ENCODE measurements at regions not wholly inside any gene's neighbourhood (a gene's known extent, or its start where the extent isn't known, plus 50 kb on each side); places are given as distances from the start of the nearest gene placed in this dataset.

- no peak overlapping the region for H3K27ac ChIP-seq
- no peak for ATAC-seq
- H3K36me3 ChIP-seq = no peaks in the 10 kb centered on the region
- no peak for TF ChIP-seq CTCF (IDR thresholded peaks at IDR 0.05)
- TF ChIP-seq POLR2A (IDR thresholded peaks at IDR 0.05) = no peak
- WGBS (ENCODE audit: insufficient coverage, low coverage, low lambda C conversion rate, missing lambda C conversion rate) = 46% methylated on average over 13 of the region's 13 CpGs
- no peak overlapping the region for H3K4me3 ChIP-seq
- no peaks in the 10 kb centered on the region for H3K4me1 ChIP-seq
- H3K9me3 ChIP-seq = no peaks in the 10 kb centered on the region
- intact Hi-C loops (cut with DNase I) = no loop called here
- no peaks in the 10 kb centered on the region for H3K27me3 ChIP-seq
- DNase-seq = no peak
Observed at GRCh38 chr11:31968461-31969358, 122.2 kb upstream of the RCN1 start.

- H3K4me3 ChIP-seq = no peak overlapping the region
- no peak for ATAC-seq
Observed at GRCh38 chr11:31967404-31968130, 123.3 kb upstream of the RCN1 start.

GRCh38 chr11:31966846-31967245 is 124.0 kb upstream of the RCN1 start:
- WGBS (ENCODE audit: insufficient coverage, low coverage, low lambda C conversion rate, missing lambda C conversion rate) = 55% methylated on average over 4 of the region's 9 CpGs
- no peak for TF ChIP-seq CTCF (IDR thresholded peaks at IDR 0.05)
- no peak for TF ChIP-seq POLR2A (IDR thresholded peaks at IDR 0.05)
- H3K27ac ChIP-seq = no peak overlapping the region
- no peak overlapping the region for H3K4me3 ChIP-seq
- DNase-seq (no peak), ATAC-seq (no peak)
- H3K4me1 ChIP-seq = no peaks in the 10 kb centered on the region
- no peaks in the 10 kb centered on the region for H3K36me3 ChIP-seq
- intact Hi-C loops (cut with DNase I) = no loop called here
- no peaks in the 10 kb centered on the region for H3K27me3 ChIP-seq
- H3K9me3 ChIP-seq = no peaks in the 10 kb centered on the region

More at GRCh38 chr11:31967404-31968130, 123.3 kb upstream of the RCN1 start:
- TF ChIP-seq CTCF (IDR thresholded peaks at IDR 0.05) (no peak), POLR2A (IDR thresholded peaks at IDR 0.05) (no peak)
- 52% methylated on average over 5 of the region's 7 CpGs for WGBS (ENCODE audit: insufficient coverage, low coverage, low lambda C conversion rate, missing lambda C conversion rate)
- Histone ChIP-seq H3K9me3 (no peaks in the 10 kb centered on the region), H3K4me1 (no peaks in the 10 kb centered on the region), H3K36me3 (no peaks in the 10 kb centered on the region), H3K27ac (no peak overlapping the region), H3K27me3 (no peaks in the 10 kb centered on the region)
- DNase-seq = no peak
- intact Hi-C loops (cut with DNase I) = no loop called here

- intact Hi-C loops (cut with DNase I) = no loop called here
- no peak for DNase-seq
- no peak for TF ChIP-seq CTCF (IDR thresholded peaks at IDR 0.05)
- TF ChIP-seq POLR2A (IDR thresholded peaks at IDR 0.05) = no peak
- ATAC-seq = no peak
- Histone ChIP-seq H3K27ac (no peak overlapping the region), H3K4me3 (no peak overlapping the region), H3K36me3 (no peaks in the 10 kb centered on the region), H3K4me1 (no peaks in the 10 kb centered on the region), H3K27me3 (no peaks in the 10 kb centered on the region), H3K9me3 (no peaks in the 10 kb centered on the region)
- WGBS (ENCODE audit: insufficient coverage, low coverage, low lambda C conversion rate, missing lambda C conversion rate) = 60% methylated on average over 3 of the region's 3 CpGs
Observed at GRCh38 chr11:31964181-31964580, 126.7 kb upstream of the RCN1 start.
